HG03469 (cell line): ENCODE measurements at regions not wholly inside any gene's neighbourhood (a gene's known extent, or its start where the extent isn't known, plus 50 kb on each side); places are given as distances from the start of the nearest gene placed in this dataset.

ENCODE experiments used
- ATAC-seq: cut with Tn5 transposase; IDR thresholded peaks from one replicate; pipeline ENCODE4 v1.9.1; 2021; ENCODE audit warnings: mild to moderate bottlenecking, moderate library complexity, moderate number of reproducible peaks; ENCODE audit not compliant: unreplicated experiment

GRCh38 chr1:5111581-5111980 is 457.2 kb downstream of the AJAP1 start:
- no peak for ATAC-seq

GRCh38 chr1:5110508-5110907 is 456.1 kb downstream of the AJAP1 start:
- ATAC-seq: no peak

- ATAC-seq: no peak
These were observed 455.2 kb downstream of the AJAP1 start for GRCh38 chr1:5109633-5110032.

- ATAC-seq: no peak
These were observed 454.3 kb downstream of the AJAP1 start for GRCh38 chr1:5108740-5109139.

GRCh38 chr1:5105744-5106143 is 451.3 kb downstream of the AJAP1 start:
- no peak for ATAC-seq

- ATAC-seq: no peak
These were observed 445.1 kb downstream of the AJAP1 start for GRCh38 chr1:5099558-5099957.

- ATAC-seq: no peak
These were observed 444.6 kb downstream of the AJAP1 start for GRCh38 chr1:5098981-5099385.

- no peak for ATAC-seq
These were observed 438.6 kb downstream of the AJAP1 start for GRCh38 chr1:5093042-5093441.

GRCh38 chr1:5084676-5085075 is 430.3 kb downstream of the AJAP1 start:
- ATAC-seq: no peak

- ATAC-seq: no peak
These were observed 412.8 kb downstream of the AJAP1 start for GRCh38 chr1:5067246-5067645.

GRCh38 chr1:5053744-5054143 is 399.3 kb downstream of the AJAP1 start:
- ATAC-seq: no peak

- no peak for ATAC-seq
These were observed 374.7 kb downstream of the AJAP1 start for GRCh38 chr1:5029136-5029535.

GRCh38 chr1:5012249-5012648 is 357.8 kb downstream of the AJAP1 start:
- no peak for ATAC-seq

GRCh38 chr1:5010656-5011055 is 356.2 kb downstream of the AJAP1 start:
- ATAC-seq: no peak

GRCh38 chr1:5010236-5010635 is 355.8 kb downstream of the AJAP1 start:
- no peak for ATAC-seq

GRCh38 chr1:5009376-5010065 is 355.1 kb downstream of the AJAP1 start:
- no peak for ATAC-seq

- no peak for ATAC-seq
These were observed 350.8 kb downstream of the AJAP1 start for GRCh38 chr1:5005171-5005570.

GRCh38 chr1:5002676-5003075 is 348.3 kb downstream of the AJAP1 start:
- ATAC-seq: no peak

GRCh38 chr1:5001466-5001865 is 347.1 kb downstream of the AJAP1 start:
- no peak for ATAC-seq

GRCh38 chr1:4986306-4986705 is 331.9 kb downstream of the AJAP1 start:
- ATAC-seq: no peak

- ATAC-seq: no peak
These were observed 330.4 kb downstream of the AJAP1 start for GRCh38 chr1:4984841-4985240.

GRCh38 chr1:4980211-4980610 is 325.8 kb downstream of the AJAP1 start:
- ATAC-seq: no peak
